GM18867 (cell line): ENCODE measurements at regions not wholly inside any gene's neighbourhood (a gene's known extent, or its start where the extent isn't known, plus 50 kb on each side); places are given as distances from the start of the nearest gene placed in this dataset.

Source experiments
- ATAC-seq: cut with Tn5 transposase; IDR thresholded peaks from one replicate; pipeline ENCODE4 v1.9.1; 2021; ENCODE audit warnings: mild to moderate bottlenecking, moderate library complexity; ENCODE audit not compliant: unreplicated experiment

GRCh38 chr5:110916381-110917049 is 155.0 kb upstream of the TSLP start:
- peak; percentile 83 for ATAC-seq

GRCh38 chr5:110917161-110917875 is 154.2 kb upstream of the TSLP start:
- ATAC-seq = no peak

- ATAC-seq = no peak
Measured at GRCh38 chr5:110918683-110919082, 152.8 kb upstream of the TSLP start.

GRCh38 chr5:110923971-110924370 is 147.5 kb upstream of the TSLP start:
- ATAC-seq = no peak

- no peak for ATAC-seq
Measured at GRCh38 chr5:110925398-110925797, 146.1 kb upstream of the TSLP start.

GRCh38 chr5:110925916-110926315 is 145.6 kb upstream of the TSLP start:
- ATAC-seq = no peak

- ATAC-seq = peak; percentile 97
Measured at GRCh38 chr5:110932755-110933488, 138.6 kb upstream of the TSLP start.

- ATAC-seq = no peak
Measured at GRCh38 chr5:110940136-110940535, 131.4 kb upstream of the TSLP start.

- ATAC-seq = no peak
Measured at GRCh38 chr5:110945874-110946436, 125.6 kb upstream of the TSLP start.

- ATAC-seq = no peak
Measured at GRCh38 chr5:110951373-110951791, 120.1 kb upstream of the TSLP start.

- ATAC-seq = no peak
Measured at GRCh38 chr5:110956280-110956912, 115.1 kb upstream of the TSLP start.

GRCh38 chr5:110956913-110957813 is 114.3 kb upstream of the TSLP start:
- no peak for ATAC-seq

GRCh38 chr5:110957934-110958333 is 113.6 kb upstream of the TSLP start:
- ATAC-seq = no peak

- no peak for ATAC-seq
Measured at GRCh38 chr5:110963495-110963894, 108.0 kb upstream of the TSLP start.

- ATAC-seq = no peak
Measured at GRCh38 chr5:110965773-110966581, 105.5 kb upstream of the TSLP start.

GRCh38 chr5:110968246-110969005 is 103.1 kb upstream of the TSLP start:
- no peak for ATAC-seq

GRCh38 chr5:110969502-110969901 is 102.0 kb upstream of the TSLP start:
- no peak for ATAC-seq

- no peak for ATAC-seq
Measured at GRCh38 chr5:110973510-110973909, 98.0 kb upstream of the TSLP start.
